K562 (cell line): ENCODE measurements at regions not wholly inside any gene's neighbourhood (a gene's known extent, or its start where the extent isn't known, plus 50 kb on each side); places are given as distances from the start of the nearest gene placed in this dataset.

Source experiments
- ATAC-seq: fragments of 200-7000 bp; cut with Tn5 transposase; 3 replicates; pipeline ENCODE4 v1.9.1; 2020; ENCODE audit warnings: moderate library complexity
- BruUV-seq: library from RNA; stranded (reverse); fragments of 400-500 nt; replicated peaks from 2 replicates; lab custom pipeline; 2021; lab: Mats Ljungman, UMichigan
- CTCF ChIA-PET: fragments of 300-600 bp; formaldehyde crosslinking; extraction: SDS; loops from one replicate; lab custom pipeline; 2021; ENCODE audit warnings: low intra/inter-chr PET ratio; lab: Yijun Ruan, JAX
- POLR2A ChIA-PET: fragments of 300-600, 350-650 bp; sonication (Branson Sonifier 250); formaldehyde crosslinking; extraction: SDS; loops from one replicate; lab custom pipeline; 2021; ENCODE audit warnings: antibody characterized with exemption, inconsistent platforms; lab: Yijun Ruan, JAX
- DNase-seq, 4 experiments: peaks; one replicate each; pipeline versions ENCODE4 v3.0.0 to v3.0.0-alpha.2; 2011 to 2018; ENCODE audit warnings: low spot score in 3 of 4, mixed read lengths in 3 of 4; ENCODE audit errors: extremely low read depth in 1 of 4
- FAIRE-seq: peaks from 2 replicates; lab custom pipeline; 2011; peaks lifted over from hg19 to GRCh38; lab: Jason Lieb, UNC
- H2AFZ ChIP-seq: 2 replicates; pipeline ENCODE4 v1.6.0; 2011; ENCODE audit warnings: low read depth, low read length, control low read depth, inconsistent platforms
- H3K27ac ChIP-seq: fragments of 200-600 bp; 3 replicates; pipeline ENCODE4 v1.8.0; 2011; ENCODE audit warnings: low read depth, mild to moderate bottlenecking, control low read depth, inconsistent platforms, low read length, moderate library complexity, mixed read lengths; ENCODE audit errors: extremely low read depth
- H3K27me3 ChIP-seq, 2 experiments: fragments of 300-600 bp in 1 of 2; 2 replicates in 1 of 2; 3 replicates in 1 of 2; pipeline versions ENCODE4 v1.6.0 to v1.8.0; 2011; ENCODE audit warnings: inconsistent platforms in 2 of 2, low read length in 2 of 2, mild to moderate bottlenecking in 1 of 2, mixed read lengths in 1 of 2, moderate library complexity in 1 of 2; ENCODE audit not compliant: control insufficient read depth in 2 of 2, insufficient read depth in 2 of 2
- H3K36me3 ChIP-seq: fragments of 300-600 bp; 3 replicates; pipeline ENCODE4 v1.8.0; 2011; ENCODE audit warnings: mild to moderate bottlenecking, low read length, inconsistent platforms; ENCODE audit not compliant: control insufficient read depth, insufficient read depth
- H3K4me1 ChIP-seq, 2 experiments: fragments of 200-600 bp in 1 of 2; replicated peaks in 1 of 2; 2 replicates in 1 of 2; 3 replicates in 1 of 2; pipeline versions ENCODE4 v1.5.1 to v1.8.0; 2011; ENCODE audit warnings: inconsistent platforms in 2 of 2, low read length in 2 of 2, mild to moderate bottlenecking in 1 of 2, mixed read lengths in 1 of 2, moderate library complexity in 1 of 2; ENCODE audit not compliant: control insufficient read depth in 2 of 2, insufficient read depth in 2 of 2
- H3K4me2 ChIP-seq: 2 replicates; pipeline ENCODE4 v1.6.1; 2011; ENCODE audit warnings: low read length, control low read depth, inconsistent platforms, mixed read lengths; ENCODE audit not compliant: insufficient read depth
- H3K4me3 ChIP-seq: fragments of 200-600 bp; sonication (generic), shearing (Covaris generic); 2 replicates; pipeline ENCODE4 v1.5.1; 2016; ENCODE audit warnings: control low read depth, inconsistent platforms
- H3K79me2 ChIP-seq: fragments of 200-600 bp; 3 replicates; pipeline ENCODE4 v1.8.0; 2011; ENCODE audit warnings: low read length, inconsistent platforms; ENCODE audit not compliant: control insufficient read depth, insufficient read depth
- H3K9ac ChIP-seq, 2 experiments: 2 replicates each; pipeline versions ENCODE4 v1.6.0 to v1.6.1; 2011; ENCODE audit warnings: low read depth in 2 of 2, low read length in 2 of 2, control low read depth in 1 of 2, inconsistent platforms in 1 of 2, mild to moderate bottlenecking in 1 of 2, mixed read lengths in 1 of 2; ENCODE audit not compliant: insufficient read depth in 1 of 2
- H3K9me1 ChIP-seq: one replicate; pipeline ENCODE4 v1.6.0; 2011; ENCODE audit warnings: inconsistent platforms, mild to moderate bottlenecking, low read length, moderate library complexity; ENCODE audit not compliant: control insufficient read depth, insufficient read depth
- H3K9me3 ChIP-seq: replicated peaks from 2 replicates; pipeline ENCODE4 v1.5.1; 2011; ENCODE audit warnings: low read depth, low read length, inconsistent platforms; ENCODE audit not compliant: control insufficient read depth, insufficient read depth
- H4K20me1 ChIP-seq: replicated peaks from 2 replicates; pipeline ENCODE4 v1.6.1; 2011; ENCODE audit warnings: low read length, inconsistent platforms, mixed read lengths; ENCODE audit not compliant: control insufficient read depth, insufficient read depth
- ARID1B ChIP-seq: fragments of 450-650 bp; IDR thresholded peaks from 2 replicates; pipeline ENCODE4 v1.6.1; 2016; ENCODE audit warnings: antibody characterized with exemption, mild to moderate bottlenecking, inconsistent platforms
- CHD2 ChIP-seq: IDR thresholded peaks from 2 replicates; pipeline ENCODE4 v1.6.1; 2011; ENCODE audit warnings: low read depth, low read length
- ETV5 ChIP-seq: sonication (generic); formaldehyde crosslinking; IDR thresholded peaks from 2 replicates; pipeline ENCODE4 v1.4.0; 2020; ENCODE audit warnings: low read depth, mild to moderate bottlenecking, missing genetic modification reagents
- EWSR1 ChIP-seq: fragments of 450-650 bp; IDR thresholded peaks from 2 replicates; pipeline ENCODE4 v1.6.1; 2018; ENCODE audit warnings: borderline replicate concordance, mild to moderate bottlenecking, low read depth, moderate library complexity; ENCODE audit not compliant: partially characterized antibody
- HMG20A ChIP-seq: fragments of 450-650 bp; formaldehyde crosslinking; conservative IDR thresholded peaks from 2 replicates; pipeline ENCODE4 v1.4.0; 2020; ENCODE audit warnings: mild to moderate bottlenecking, mixed read lengths
- HNRNPLL ChIP-seq: fragments of 200-400 bp; formaldehyde crosslinking; IDR thresholded peaks from 2 replicates; pipeline ENCODE4 v1.6.1; 2017; ENCODE audit warnings: low read length, low read depth, mild to moderate bottlenecking; ENCODE audit not compliant: poor library complexity, severe bottlenecking
- PHF20 ChIP-seq: fragments of 450-650 bp; IDR thresholded peaks from 2 replicates; pipeline ENCODE4 v1.6.1; 2018; ENCODE audit not compliant: partially characterized antibody
- POLR2G ChIP-seq: fragments of 200-400 bp; formaldehyde crosslinking; IDR thresholded peaks from 2 replicates; pipeline ENCODE4 v1.6.1; 2017; ENCODE audit warnings: low read depth, mild to moderate bottlenecking, antibody characterized with exemption, low read length, moderate library complexity
- TCFL5 ChIP-seq: fragments of 250-450 bp; sonication (Bioruptor Pico); conservative IDR thresholded peaks from 2 replicates; pipeline ENCODE4 v1.6.1; 2021; ENCODE audit warnings: mild to moderate bottlenecking, moderate library complexity, matching md5 sums
- ZNF175 ChIP-seq: fragments of 200-800 bp; sonication (Bioruptor generic); IDR thresholded peaks from 2 replicates; pipeline ENCODE4 v1.6.1; 2016; ENCODE audit warnings: low read depth, mild to moderate bottlenecking, missing genetic modification characterization, missing compliant biosample characterization
- ZNF224 ChIP-seq: sonication (generic); formaldehyde crosslinking; IDR thresholded peaks from 2 replicates; pipeline ENCODE4 v1.8.0; 2022; ENCODE audit warnings: mild to moderate bottlenecking, missing genetic modification reagents
- ZNF778 ChIP-seq: fragments of 450-650 bp; formaldehyde crosslinking; IDR thresholded peaks from 2 replicates; pipeline ENCODE4 v1.4.0; 2020; ENCODE audit warnings: mild to moderate bottlenecking, moderate library complexity
- WGBS: fragments of 100-300 bp; shearing (Covaris generic); methylation state at CpG from one replicate; pipeline ENCODE4 v1.1.6; 2016; ENCODE audit warnings: low coverage, mixed read lengths; ENCODE audit not compliant: insufficient coverage; ENCODE audit errors: missing lambda C conversion rate; 5-methylcytosine and 5-hydroxymethylcytosine counted together
- in situ Hi-C: fragments of 300-500 bp; cut with MboI; formaldehyde crosslinking; loops from 4 replicates; pipeline ENCODE4 v1.15.0; 2018; ENCODE audit warnings: inconsistent platforms, mixed read lengths
- intact Hi-C: fragments of 100-400 bp; cut with micrococcal nuclease; formaldehyde crosslinking; loops from 2 replicates; pipeline ENCODE4 v1.14.2; 2022
- TF ChIP-seq, protein P1 (sequence below): fragments of 450-650 bp; IDR thresholded peaks from 2 replicates; pipeline ENCODE4 v1.6.1; 2017; ENCODE audit warnings: antibody characterized with exemption, mild to moderate bottlenecking
- TF ChIP-seq, protein P2 (sequence below): sonication (generic); formaldehyde crosslinking; IDR thresholded peaks from 2 replicates; pipeline ENCODE4 v1.8.0; 2022; ENCODE audit warnings: mild to moderate bottlenecking, missing genetic modification reagents
- TF ChIP-seq, protein P3 (sequence below), 2 experiments: fragments of 250-450 bp in 1 of 2; fragments of 450-650 bp in 1 of 2; sonication (Bioruptor Pico) in 1 of 2; IDR thresholded peaks; 2 replicates each; pipeline versions ENCODE4 v1.6.1 to v1.8.0; 2016 to 2021; ENCODE audit warnings: mild to moderate bottlenecking in 2 of 2, moderate library complexity in 2 of 2, missing compliant biosample characterization in 1 of 2, missing genetic modification characterization in 1 of 2

DNA sequence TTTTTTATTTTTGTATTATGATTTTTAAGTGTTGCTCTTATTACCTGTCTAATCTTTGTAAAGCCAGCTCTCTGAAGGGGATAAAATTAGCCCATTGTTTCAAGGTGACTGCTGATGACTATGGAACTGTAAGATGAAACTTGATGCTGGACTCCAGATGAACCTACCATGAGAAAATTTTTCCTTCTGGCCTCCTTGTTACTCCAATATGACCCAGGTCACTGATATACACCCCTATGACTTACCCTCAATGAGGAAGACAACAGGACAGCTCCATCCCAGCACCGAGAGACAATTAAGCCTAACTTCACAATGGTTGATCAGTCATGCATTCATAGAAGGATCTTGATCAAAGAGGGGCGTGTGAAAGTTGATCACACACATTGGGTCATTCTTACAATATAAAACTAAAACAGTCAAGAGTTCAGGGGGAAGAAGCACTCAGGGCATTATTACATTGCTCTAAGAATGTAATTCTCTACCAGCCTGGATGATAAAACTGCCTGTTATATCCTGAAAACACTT lies 230.8 kb upstream of the AGTR2 start:
- no peaks in the 10 kb centered on the region for H3K9me1 ChIP-seq
- no peaks in the 10 kb centered on the region for H3K27me3 ChIP-seq
- H3K4me3 ChIP-seq = no peak overlapping the region
- no peak overlapping the region for H3K9ac ChIP-seq
- H3K9me3 ChIP-seq = no peaks in the 10 kb centered on the region
- FAIRE-seq (no peak), DNase-seq (no peak), ATAC-seq (no peak)
- no TSS peak for BruUV-seq
- CTCF ChIA-PET = no interaction called here
- H3K4me1 ChIP-seq = no peaks in the 10 kb centered on the region
- H3K27ac ChIP-seq = no peak overlapping the region
- no peaks in the 10 kb centered on the region for H3K79me2 ChIP-seq
- POLR2A ChIA-PET = no interaction called here
- H3K4me2 ChIP-seq = no peak overlapping the region
- no peak overlapping the region for H2AFZ ChIP-seq
- in situ Hi-C loops = loop anchor here (10.0 kb wide), 1 partner anchor 205 kb away; no protein-coding TSS in a partner anchor
- no peaks in the 10 kb centered on the region for H4K20me1 ChIP-seq
- TF ChIP-seq HMG20A (CRISPR knock-in tag) (no peak), ZNF778 (CRISPR knock-in tag) (no peak), CHD2 (no peak), ARID1B (no peak), TCFL5 (CRISPR knock-in tag) (no peak), ETV5 (CRISPR knock-in tag) (no peak), ZNF224 (CRISPR knock-in tag) (no peak), HNRNPLL (no peak), EWSR1 (no peak), POLR2G (no peak), PHF20 (no peak), ZNF175 (CRISPR knock-in tag) (no peak)
- TF ChIP-seq, protein P1, sequence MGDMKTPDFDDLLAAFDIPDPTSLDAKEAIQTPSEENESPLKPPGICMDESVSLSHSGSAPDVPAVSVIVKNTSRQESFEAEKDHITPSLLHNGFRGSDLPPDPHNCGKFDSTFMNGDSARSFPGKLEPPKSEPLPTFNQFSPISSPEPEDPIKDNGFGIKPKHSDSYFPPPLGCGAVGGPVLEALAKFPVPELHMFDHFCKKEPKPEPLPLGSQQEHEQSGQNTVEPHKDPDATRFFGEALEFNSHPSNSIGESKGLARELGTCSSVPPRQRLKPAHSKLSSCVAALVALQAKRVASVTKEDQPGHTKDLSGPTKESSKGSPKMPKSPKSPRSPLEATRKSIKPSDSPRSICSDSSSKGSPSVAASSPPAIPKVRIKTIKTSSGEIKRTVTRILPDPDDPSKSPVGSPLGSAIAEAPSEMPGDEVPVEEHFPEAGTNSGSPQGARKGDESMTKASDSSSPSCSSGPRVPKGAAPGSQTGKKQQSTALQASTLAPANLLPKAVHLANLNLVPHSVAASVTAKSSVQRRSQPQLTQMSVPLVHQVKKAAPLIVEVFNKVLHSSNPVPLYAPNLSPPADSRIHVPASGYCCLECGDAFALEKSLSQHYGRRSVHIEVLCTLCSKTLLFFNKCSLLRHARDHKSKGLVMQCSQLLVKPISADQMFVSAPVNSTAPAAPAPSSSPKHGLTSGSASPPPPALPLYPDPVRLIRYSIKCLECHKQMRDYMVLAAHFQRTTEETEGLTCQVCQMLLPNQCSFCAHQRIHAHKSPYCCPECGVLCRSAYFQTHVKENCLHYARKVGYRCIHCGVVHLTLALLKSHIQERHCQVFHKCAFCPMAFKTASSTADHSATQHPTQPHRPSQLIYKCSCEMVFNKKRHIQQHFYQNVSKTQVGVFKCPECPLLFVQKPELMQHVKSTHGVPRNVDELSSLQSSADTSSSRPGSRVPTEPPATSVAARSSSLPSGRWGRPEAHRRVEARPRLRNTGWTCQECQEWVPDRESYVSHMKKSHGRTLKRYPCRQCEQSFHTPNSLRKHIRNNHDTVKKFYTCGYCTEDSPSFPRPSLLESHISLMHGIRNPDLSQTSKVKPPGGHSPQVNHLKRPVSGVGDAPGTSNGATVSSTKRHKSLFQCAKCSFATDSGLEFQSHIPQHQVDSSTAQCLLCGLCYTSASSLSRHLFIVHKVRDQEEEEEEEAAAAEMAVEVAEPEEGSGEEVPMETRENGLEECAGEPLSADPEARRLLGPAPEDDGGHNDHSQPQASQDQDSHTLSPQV = no peak
- TF ChIP-seq, protein P2, sequence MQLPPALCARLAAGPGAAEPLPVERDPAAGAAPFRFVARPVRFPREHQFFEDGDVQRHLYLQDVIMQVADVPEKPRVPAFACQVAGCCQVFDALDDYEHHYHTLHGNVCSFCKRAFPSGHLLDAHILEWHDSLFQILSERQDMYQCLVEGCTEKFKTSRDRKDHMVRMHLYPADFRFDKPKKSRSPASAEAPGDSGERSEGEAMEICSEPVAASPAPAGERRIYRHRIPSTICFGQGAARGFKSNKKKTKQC (CRISPR knock-in tag) = no peak
- TF ChIP-seq, protein P3, sequence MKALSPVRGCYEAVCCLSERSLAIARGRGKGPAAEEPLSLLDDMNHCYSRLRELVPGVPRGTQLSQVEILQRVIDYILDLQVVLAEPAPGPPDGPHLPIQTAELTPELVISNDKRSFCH (CRISPR knock-in tag; IDR thresholded peaks at IDR 0.05) = no peak
- TF ChIP-seq, protein P3 (tag; IDR thresholded peaks at IDR 0.05) = no peak
- no peaks in the 10 kb centered on the region for H3K36me3 ChIP-seq
- intact Hi-C loops = no loop called here
- WGBS = 6% methylated on average over 2 of the region's 2 CpGs
